ENCODE measurements at regions not wholly inside any gene's neighbourhood (a gene's known extent, or its start where the extent isn't known, plus 50 kb on each side); places are given as distances from the start of the nearest gene placed in this dataset.
A peak's percentile ranks its signal among the peaks of the same experiment; 100 is the strongest.

- H3K9me3 Mint-ChIP-seq (ENCODE audit: unreplicated experiment) = no peaks in the 10 kb centered on the region
- BruUV-seq (replicated peaks) = no TSS peak
- ChIA-PET CTCF (no interaction called here), POLR2A (no interaction called here)
- DNase-seq (ENCODE audit: unreplicated experiment) = no peak
- H3K4me1 Mint-ChIP-seq (ENCODE audit: insufficient read depth, unreplicated experiment) = peaks cover 22% of the 10 kb centered on the region
- H3K36me3 Mint-ChIP-seq (ENCODE audit: insufficient read depth, unreplicated experiment) = no peaks in the 10 kb centered on the region
- H3K27me3 Mint-ChIP-seq (ENCODE audit: insufficient read depth, unreplicated experiment) = no peaks in the 10 kb centered on the region
- intact Hi-C loops (cut with micrococcal nuclease) = loop anchor here (10.0 kb wide), 1 partner anchor 891 kb away; no protein-coding TSS in a partner anchor
- no peak overlapping the region for H3K27ac Mint-ChIP-seq (ENCODE audit: low read depth, unreplicated experiment)
- no peak for TF ChIP-seq CTCF (IDR thresholded peaks at IDR 0.05; ENCODE audit: unreplicated experiment)
- no peak overlapping the region for H3K4me3 Mint-ChIP-seq (ENCODE audit: unreplicated experiment)
These were observed 64.0 kb upstream of the PCED1B start for GRCh38 chr12:47015381-47015780.

GRCh38 chr12:47017041-47017713 is 62.2 kb upstream of the PCED1B start:
- no peak overlapping the region for H3K27ac Mint-ChIP-seq (ENCODE audit: low read depth, unreplicated experiment)
- intact Hi-C loops (cut with micrococcal nuclease) = loop anchor here (10.0 kb wide), 1 partner anchor 892 kb away; no protein-coding TSS in a partner anchor
- BruUV-seq (replicated peaks) = no TSS peak

GRCh38 chr12:47017901-47018475 is 61.4 kb upstream of the PCED1B start:
- H3K9me3 Mint-ChIP-seq (ENCODE audit: unreplicated experiment) = no peaks in the 10 kb centered on the region
- CTCF ChIA-PET = interaction anchor here (1.1 kb wide), 2 partner anchors 75 to 946 kb away, joined by 3 to 4 read pairs; no protein-coding TSS in a partner anchor
- no peaks in the 10 kb centered on the region for H3K27me3 Mint-ChIP-seq (ENCODE audit: insufficient read depth, unreplicated experiment)
- POLR2A ChIA-PET = interaction anchor here (0.6 to 1.3 kb wide), 7 partner anchors 33 to 1026 kb away, joined by 3 read pairs; no protein-coding TSS in a partner anchor
- no peak overlapping the region for H3K4me3 Mint-ChIP-seq (ENCODE audit: unreplicated experiment)
- no peak for TF ChIP-seq CTCF (IDR thresholded peaks at IDR 0.05; ENCODE audit: unreplicated experiment)
- intact Hi-C loops (cut with micrococcal nuclease) = loop anchor here (10.0 kb wide), 1 partner anchor 893 kb away; no protein-coding TSS in a partner anchor
- no TSS peak for BruUV-seq (replicated peaks)
- H3K36me3 Mint-ChIP-seq (ENCODE audit: insufficient read depth, unreplicated experiment) = no peaks in the 10 kb centered on the region
- H3K4me1 Mint-ChIP-seq (ENCODE audit: insufficient read depth, unreplicated experiment) = peaks cover 35% of the 10 kb centered on the region
- no peak overlapping the region for H3K27ac Mint-ChIP-seq (ENCODE audit: low read depth, unreplicated experiment)
- DNase-seq (ENCODE audit: unreplicated experiment) = peak; percentile 22

More at GRCh38 chr12:47017041-47017713, 62.2 kb upstream of the PCED1B start:
- Mint-ChIP-seq H3K27me3 (ENCODE audit: insufficient read depth, unreplicated experiment) (no peaks in the 10 kb centered on the region), H3K4me1 (ENCODE audit: insufficient read depth, unreplicated experiment) (peaks cover 34% of the 10 kb centered on the region), H3K4me3 (ENCODE audit: unreplicated experiment) (no peak overlapping the region), H3K36me3 (ENCODE audit: insufficient read depth, unreplicated experiment) (no peaks in the 10 kb centered on the region), H3K9me3 (ENCODE audit: unreplicated experiment) (no peaks in the 10 kb centered on the region)
- no peak for DNase-seq (ENCODE audit: unreplicated experiment)
- TF ChIP-seq CTCF (IDR thresholded peaks at IDR 0.05; ENCODE audit: unreplicated experiment) = no peak
- POLR2A ChIA-PET = interaction anchor here (0.6 to 1.3 kb wide), 4 partner anchors 32 to 1025 kb away, joined by 3 read pairs; no protein-coding TSS in a partner anchor
- CTCF ChIA-PET = interaction anchor here (1.1 kb wide), 2 partner anchors 74 to 945 kb away, joined by 3 to 4 read pairs; no protein-coding TSS in a partner anchor

- Mint-ChIP-seq H3K9me3 (ENCODE audit: unreplicated experiment) (no peaks in the 10 kb centered on the region), H3K4me3 (ENCODE audit: unreplicated experiment) (no peak overlapping the region), H3K36me3 (ENCODE audit: insufficient read depth, unreplicated experiment) (no peaks in the 10 kb centered on the region), H3K27ac (ENCODE audit: low read depth, unreplicated experiment) (peak overlapping the region; percentile 23), H3K27me3 (ENCODE audit: insufficient read depth, unreplicated experiment) (no peaks in the 10 kb centered on the region), H3K4me1 (ENCODE audit: insufficient read depth, unreplicated experiment) (peaks cover 34% of the 10 kb centered on the region)
- ChIA-PET CTCF (interaction anchor here (0.5 to 3.2 kb wide), 27 partner anchors 12 to 1258 kb away, joined by 3 to 40 read pairs (median 4); no protein-coding TSS in a partner anchor), POLR2A (interaction anchor here (0.5 to 1.5 kb wide), 3 partner anchors 787 to 1030 kb away, joined by 3 to 5 read pairs (median 3); partner anchors contain the start of gene SCAF11)
- intact Hi-C loops (cut with micrococcal nuclease) = loop anchor here (2.0 to 10.0 kb wide), 3 partner anchors 536 to 866 kb away; partner anchors contain the start of gene SLC38A2
- BruUV-seq (replicated peaks) = no TSS peak
- no peak for DNase-seq (ENCODE audit: unreplicated experiment)
- TF ChIP-seq CTCF (IDR thresholded peaks at IDR 0.05; ENCODE audit: unreplicated experiment) = no peak
These were observed 59.1 kb upstream of the PCED1B start for GRCh38 chr12:47020211-47020821.

Data from MCF 10A (cell line).